LNCAP (cell line): ENCODE measurements at regions not wholly inside any gene's neighbourhood (a gene's known extent, or its start where the extent isn't known, plus 50 kb on each side); places are given as distances from the start of the nearest gene placed in this dataset.

Experiments
- CTCF ChIP-seq: fragments of 450-650 bp; IDR thresholded peaks from 2 replicates; pipeline ENCODE4 v1.5.1; 2017; ENCODE audit warnings: mild to moderate bottlenecking

- TF ChIP-seq CTCF: no peak
These were observed 399.9 kb downstream of the HLX start for GRCh38 chr1:221279146-221279545.

GRCh38 chr1:221283532-221283931 lies 404.3 kb downstream of the HLX start:
- no peak for TF ChIP-seq CTCF

- no peak for TF ChIP-seq CTCF
These were observed 404.8 kb downstream of the HLX start for GRCh38 chr1:221284028-221284427.

GRCh38 chr1:221286399-221286798 lies 407.2 kb downstream of the HLX start:
- no peak for TF ChIP-seq CTCF

- TF ChIP-seq CTCF: no peak
These were observed 409.9 kb downstream of the HLX start for GRCh38 chr1:221289103-221289502.

GRCh38 chr1:221290669-221291068 lies 411.4 kb downstream of the HLX start:
- no peak for TF ChIP-seq CTCF

- TF ChIP-seq CTCF: no peak
These were observed 411.9 kb downstream of the HLX start for GRCh38 chr1:221291113-221291512.

- TF ChIP-seq CTCF: no peak
These were observed 413.4 kb downstream of the HLX start for GRCh38 chr1:221292652-221293051.
